HepG2 (cell line): ENCODE measurements at regions not wholly inside any gene's neighbourhood (a gene's known extent, or its start where the extent isn't known, plus 50 kb on each side); places are given as distances from the start of the nearest gene placed in this dataset.

Experiments
- GZF1 ChIP-seq: sonication (generic); formaldehyde crosslinking; IDR thresholded peaks from 2 replicates; pipeline ENCODE4 v1.5.1; 2020; ENCODE audit warnings: mild to moderate bottlenecking, missing genetic modification reagents
- HOXA3 ChIP-seq: sonication (generic); formaldehyde crosslinking; IDR thresholded peaks from 2 replicates; pipeline ENCODE4 v1.5.0; 2020; ENCODE audit warnings: missing genetic modification reagents
- ISL2 ChIP-seq: sonication (generic); formaldehyde crosslinking; IDR thresholded peaks from 2 replicates; pipeline ENCODE4 v1.5.0; 2020; ENCODE audit warnings: missing genetic modification reagents
- MTA3 ChIP-seq: sonication (generic); formaldehyde crosslinking; IDR thresholded peaks from 2 replicates; pipeline ENCODE4 v1.4.0; 2020; ENCODE audit warnings: missing genetic modification reagents
- RBM22 ChIP-seq: fragments of 200-400 bp; formaldehyde crosslinking; optimal IDR thresholded peaks from 2 replicates; pipeline ENCODE3; 2017; ENCODE audit warnings: mild to moderate bottlenecking, low read length, moderate library complexity
- TF ChIP-seq, protein P1 (sequence below): sonication (generic); formaldehyde crosslinking; IDR thresholded peaks from 2 replicates; pipeline ENCODE4 v1.4.0; 2020; ENCODE audit warnings: low read depth, mild to moderate bottlenecking, missing genetic modification reagents
- TF ChIP-seq, protein P2 (sequence below): sonication (generic); formaldehyde crosslinking; IDR thresholded peaks from 2 replicates; pipeline ENCODE4 v1.5.1; 2020; ENCODE audit warnings: mild to moderate bottlenecking, missing genetic modification reagents, moderate library complexity
- TF ChIP-seq, protein P3 (sequence below): sonication (generic); formaldehyde crosslinking; IDR thresholded peaks from 2 replicates; pipeline ENCODE4 v1.9.0; 2021; ENCODE audit warnings: mild to moderate bottlenecking, missing genetic modification reagents
- TF ChIP-seq, protein P4 (sequence below): fragments of 450-650 bp; IDR thresholded peaks from 2 replicates; pipeline ENCODE4 v1.6.1; 2016
- TF ChIP-seq, protein P5 (sequence below): sonication (generic); formaldehyde crosslinking; conservative IDR thresholded peaks from 2 replicates; pipeline ENCODE4 v1.4.0; 2020; ENCODE audit warnings: mild to moderate bottlenecking, missing genetic modification reagents, moderate library complexity

DNA sequence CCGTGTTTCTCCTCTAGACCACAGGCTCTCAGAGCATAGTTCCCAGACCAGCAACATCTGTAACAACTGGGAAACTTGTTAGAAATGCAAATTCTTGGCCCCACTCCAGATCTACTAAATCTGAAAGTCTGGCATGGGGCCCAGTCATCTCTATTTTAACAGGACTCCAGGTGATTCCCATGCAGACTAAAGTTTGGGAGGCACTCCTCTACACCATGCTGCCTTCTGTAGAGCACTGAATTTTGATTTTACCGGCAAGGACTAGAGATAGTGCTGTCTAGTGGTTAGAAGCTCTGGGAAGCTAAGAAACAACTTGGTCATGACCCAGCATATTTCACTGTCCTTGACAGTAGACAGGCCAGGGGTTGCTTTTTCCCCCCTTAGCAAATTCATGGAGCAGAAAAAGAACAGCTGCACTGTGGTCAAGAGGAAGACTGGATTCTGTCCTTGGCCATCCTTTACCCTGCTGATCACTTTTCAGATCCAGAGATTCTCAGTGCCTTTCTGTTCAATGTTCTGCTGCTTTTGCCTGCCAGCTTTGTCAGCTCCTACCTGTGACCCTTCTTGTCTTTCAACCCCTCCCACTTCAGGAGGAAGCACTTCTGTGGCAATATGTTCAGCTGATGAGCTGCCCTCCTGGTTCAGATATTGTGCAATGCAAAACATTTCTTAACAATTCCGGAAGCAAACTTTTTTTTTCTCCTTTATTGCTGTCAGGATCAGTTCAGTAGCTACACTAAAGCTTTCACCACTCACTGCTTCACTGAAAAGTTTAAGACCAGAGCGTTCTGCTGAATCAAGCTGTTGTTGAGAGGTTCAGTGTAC, 133.8 kb upstream of the NUDT4 start (continued):
- TF ChIP-seq, protein P1, sequence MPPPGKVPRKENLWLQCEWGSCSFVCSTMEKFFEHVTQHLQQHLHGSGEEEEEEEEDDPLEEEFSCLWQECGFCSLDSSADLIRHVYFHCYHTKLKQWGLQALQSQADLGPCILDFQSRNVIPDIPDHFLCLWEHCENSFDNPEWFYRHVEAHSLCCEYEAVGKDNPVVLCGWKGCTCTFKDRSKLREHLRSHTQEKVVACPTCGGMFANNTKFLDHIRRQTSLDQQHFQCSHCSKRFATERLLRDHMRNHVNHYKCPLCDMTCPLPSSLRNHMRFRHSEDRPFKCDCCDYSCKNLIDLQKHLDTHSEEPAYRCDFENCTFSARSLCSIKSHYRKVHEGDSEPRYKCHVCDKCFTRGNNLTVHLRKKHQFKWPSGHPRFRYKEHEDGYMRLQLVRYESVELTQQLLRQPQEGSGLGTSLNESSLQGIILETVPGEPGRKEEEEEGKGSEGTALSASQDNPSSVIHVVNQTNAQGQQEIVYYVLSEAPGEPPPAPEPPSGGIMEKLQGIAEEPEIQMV: no peak
- TF ChIP-seq, protein P2, sequence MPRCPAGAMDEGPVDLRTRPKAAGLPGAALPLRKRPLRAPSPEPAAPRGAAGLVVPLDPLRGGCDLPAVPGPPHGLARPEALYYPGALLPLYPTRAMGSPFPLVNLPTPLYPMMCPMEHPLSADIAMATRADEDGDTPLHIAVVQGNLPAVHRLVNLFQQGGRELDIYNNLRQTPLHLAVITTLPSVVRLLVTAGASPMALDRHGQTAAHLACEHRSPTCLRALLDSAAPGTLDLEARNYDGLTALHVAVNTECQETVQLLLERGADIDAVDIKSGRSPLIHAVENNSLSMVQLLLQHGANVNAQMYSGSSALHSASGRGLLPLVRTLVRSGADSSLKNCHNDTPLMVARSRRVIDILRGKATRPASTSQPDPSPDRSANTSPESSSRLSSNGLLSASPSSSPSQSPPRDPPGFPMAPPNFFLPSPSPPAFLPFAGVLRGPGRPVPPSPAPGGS (CRISPR knock-in tag): no peak
- peak; percentile 79 for TF ChIP-seq ISL2
- TF ChIP-seq, protein P3, sequence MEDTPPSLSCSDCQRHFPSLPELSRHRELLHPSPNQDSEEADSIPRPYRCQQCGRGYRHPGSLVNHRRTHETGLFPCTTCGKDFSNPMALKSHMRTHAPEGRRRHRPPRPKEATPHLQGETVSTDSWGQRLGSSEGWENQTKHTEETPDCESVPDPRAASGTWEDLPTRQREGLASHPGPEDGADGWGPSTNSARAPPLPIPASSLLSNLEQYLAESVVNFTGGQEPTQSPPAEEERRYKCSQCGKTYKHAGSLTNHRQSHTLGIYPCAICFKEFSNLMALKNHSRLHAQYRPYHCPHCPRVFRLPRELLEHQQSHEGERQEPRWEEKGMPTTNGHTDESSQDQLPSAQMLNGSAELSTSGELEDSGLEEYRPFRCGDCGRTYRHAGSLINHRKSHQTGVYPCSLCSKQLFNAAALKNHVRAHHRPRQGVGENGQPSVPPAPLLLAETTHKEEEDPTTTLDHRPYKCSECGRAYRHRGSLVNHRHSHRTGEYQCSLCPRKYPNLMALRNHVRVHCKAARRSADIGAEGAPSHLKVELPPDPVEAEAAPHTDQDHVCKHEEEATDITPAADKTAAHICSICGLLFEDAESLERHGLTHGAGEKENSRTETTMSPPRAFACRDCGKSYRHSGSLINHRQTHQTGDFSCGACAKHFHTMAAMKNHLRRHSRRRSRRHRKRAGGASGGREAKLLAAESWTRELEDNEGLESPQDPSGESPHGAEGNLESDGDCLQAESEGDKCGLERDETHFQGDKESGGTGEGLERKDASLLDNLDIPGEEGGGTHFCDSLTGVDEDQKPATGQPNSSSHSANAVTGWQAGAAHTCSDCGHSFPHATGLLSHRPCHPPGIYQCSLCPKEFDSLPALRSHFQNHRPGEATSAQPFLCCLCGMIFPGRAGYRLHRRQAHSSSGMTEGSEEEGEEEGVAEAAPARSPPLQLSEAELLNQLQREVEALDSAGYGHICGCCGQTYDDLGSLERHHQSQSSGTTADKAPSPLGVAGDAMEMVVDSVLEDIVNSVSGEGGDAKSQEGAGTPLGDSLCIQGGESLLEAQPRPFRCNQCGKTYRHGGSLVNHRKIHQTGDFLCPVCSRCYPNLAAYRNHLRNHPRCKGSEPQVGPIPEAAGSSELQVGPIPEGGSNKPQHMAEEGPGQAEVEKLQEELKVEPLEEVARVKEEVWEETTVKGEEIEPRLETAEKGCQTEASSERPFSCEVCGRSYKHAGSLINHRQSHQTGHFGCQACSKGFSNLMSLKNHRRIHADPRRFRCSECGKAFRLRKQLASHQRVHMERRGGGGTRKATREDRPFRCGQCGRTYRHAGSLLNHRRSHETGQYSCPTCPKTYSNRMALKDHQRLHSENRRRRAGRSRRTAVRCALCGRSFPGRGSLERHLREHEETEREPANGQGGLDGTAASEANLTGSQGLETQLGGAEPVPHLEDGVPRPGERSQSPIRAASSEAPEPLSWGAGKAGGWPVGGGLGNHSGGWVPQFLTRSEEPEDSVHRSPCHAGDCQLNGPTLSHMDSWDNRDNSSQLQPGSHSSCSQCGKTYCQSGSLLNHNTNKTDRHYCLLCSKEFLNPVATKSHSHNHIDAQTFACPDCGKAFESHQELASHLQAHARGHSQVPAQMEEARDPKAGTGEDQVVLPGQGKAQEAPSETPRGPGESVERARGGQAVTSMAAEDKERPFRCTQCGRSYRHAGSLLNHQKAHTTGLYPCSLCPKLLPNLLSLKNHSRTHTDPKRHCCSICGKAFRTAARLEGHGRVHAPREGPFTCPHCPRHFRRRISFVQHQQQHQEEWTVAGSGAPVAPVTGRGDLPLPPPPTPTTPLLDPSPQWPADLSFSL (CRISPR knock-in tag): no peak
- TF ChIP-seq RBM22: no peak
- peak; percentile 53; the same call in 1 of the 2 replicates for TF ChIP-seq HOXA3
- TF ChIP-seq GZF1 (CRISPR knock-in tag): no peak
- TF ChIP-seq MTA3 (CRISPR knock-in tag): no peak
- TF ChIP-seq, protein P4, sequence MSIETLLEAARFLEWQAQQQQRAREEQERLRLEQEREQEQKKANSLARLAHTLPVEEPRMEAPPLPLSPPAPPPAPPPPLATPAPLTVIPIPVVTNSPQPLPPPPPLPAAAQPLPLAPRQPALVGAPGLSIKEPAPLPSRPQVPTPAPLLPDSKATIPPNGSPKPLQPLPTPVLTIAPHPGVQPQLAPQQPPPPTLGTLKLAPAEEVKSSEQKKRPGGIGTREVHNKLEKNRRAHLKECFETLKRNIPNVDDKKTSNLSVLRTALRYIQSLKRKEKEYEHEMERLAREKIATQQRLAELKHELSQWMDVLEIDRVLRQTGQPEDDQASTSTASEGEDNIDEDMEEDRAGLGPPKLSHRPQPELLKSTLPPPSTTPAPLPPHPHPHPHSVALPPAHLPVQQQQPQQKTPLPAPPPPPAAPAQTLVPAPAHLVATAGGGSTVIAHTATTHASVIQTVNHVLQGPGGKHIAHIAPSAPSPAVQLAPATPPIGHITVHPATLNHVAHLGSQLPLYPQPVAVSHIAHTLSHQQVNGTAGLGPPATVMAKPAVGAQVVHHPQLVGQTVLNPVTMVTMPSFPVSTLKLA: no peak
- TF ChIP-seq, protein P5, sequence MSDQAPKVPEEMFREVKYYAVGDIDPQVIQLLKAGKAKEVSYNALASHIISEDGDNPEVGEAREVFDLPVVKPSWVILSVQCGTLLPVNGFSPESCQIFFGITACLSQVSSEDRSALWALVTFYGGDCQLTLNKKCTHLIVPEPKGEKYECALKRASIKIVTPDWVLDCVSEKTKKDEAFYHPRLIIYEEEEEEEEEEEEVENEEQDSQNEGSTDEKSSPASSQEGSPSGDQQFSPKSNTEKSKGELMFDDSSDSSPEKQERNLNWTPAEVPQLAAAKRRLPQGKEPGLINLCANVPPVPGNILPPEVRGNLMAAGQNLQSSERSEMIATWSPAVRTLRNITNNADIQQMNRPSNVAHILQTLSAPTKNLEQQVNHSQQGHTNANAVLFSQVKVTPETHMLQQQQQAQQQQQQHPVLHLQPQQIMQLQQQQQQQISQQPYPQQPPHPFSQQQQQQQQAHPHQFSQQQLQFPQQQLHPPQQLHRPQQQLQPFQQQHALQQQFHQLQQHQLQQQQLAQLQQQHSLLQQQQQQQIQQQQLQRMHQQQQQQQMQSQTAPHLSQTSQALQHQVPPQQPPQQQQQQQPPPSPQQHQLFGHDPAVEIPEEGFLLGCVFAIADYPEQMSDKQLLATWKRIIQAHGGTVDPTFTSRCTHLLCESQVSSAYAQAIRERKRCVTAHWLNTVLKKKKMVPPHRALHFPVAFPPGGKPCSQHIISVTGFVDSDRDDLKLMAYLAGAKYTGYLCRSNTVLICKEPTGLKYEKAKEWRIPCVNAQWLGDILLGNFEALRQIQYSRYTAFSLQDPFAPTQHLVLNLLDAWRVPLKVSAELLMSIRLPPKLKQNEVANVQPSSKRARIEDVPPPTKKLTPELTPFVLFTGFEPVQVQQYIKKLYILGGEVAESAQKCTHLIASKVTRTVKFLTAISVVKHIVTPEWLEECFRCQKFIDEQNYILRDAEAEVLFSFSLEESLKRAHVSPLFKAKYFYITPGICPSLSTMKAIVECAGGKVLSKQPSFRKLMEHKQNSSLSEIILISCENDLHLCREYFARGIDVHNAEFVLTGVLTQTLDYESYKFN: peak; percentile 80
